ENCODE measurements at regions not wholly inside any gene's neighbourhood (a gene's known extent, or its start where the extent isn't known, plus 50 kb on each side); places are given as distances from the start of the nearest gene placed in this dataset.
"Not testable (repeated sequence)": the region's sequence is repeated elsewhere in the genome, so short reads cannot be mapped to it uniquely, and the experiment has no call there.

DNA sequence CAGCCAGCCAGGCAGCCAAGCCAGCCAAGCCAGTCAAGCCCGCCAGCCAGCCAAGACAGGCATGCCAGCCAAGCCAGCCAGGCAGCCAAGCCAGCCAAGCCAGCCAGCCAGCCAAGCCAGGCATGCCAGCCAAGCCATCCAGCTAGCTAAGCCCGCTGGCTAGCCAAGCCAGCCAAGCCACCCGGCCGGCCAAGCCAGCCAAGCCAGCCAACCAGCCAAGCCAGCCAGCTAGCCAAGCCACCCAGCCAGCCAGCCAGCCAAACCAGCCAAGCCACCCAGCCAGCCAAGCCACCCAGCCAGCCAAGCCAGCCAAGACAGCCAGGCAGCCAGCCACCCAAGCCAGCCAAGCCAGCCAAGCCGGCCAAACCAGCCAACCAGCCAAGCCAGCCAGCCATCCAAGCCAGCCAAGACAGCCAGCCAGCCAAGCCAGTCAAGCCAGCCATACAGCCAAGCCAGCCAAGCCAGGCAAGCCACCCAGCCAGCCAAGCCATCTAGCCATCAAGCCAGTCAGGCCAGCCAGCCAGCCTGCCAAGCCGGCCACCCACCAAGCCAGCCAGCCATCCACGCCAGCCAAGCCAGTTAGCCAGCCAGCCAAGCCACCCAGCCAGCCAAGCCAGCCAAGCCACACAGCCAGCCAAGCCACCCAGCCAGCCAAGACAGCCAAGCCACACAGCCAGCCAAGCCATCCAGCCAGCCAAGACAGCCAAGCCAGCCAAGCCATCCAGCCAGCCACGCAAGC is 349.2 kb upstream of the PLGLB2 start:
- DNase-seq (ENCODE audit: low read depth, low spot score); H3K27ac ChIP-seq (ENCODE audit: low read length); H3K27me3 ChIP-seq (ENCODE audit: control insufficient read depth, insufficient read depth, low read length); H3K4me1 ChIP-seq (ENCODE audit: control insufficient read depth, insufficient read depth, low read length); H3K36me3 ChIP-seq (ENCODE audit: control insufficient read depth, insufficient read depth, low read length); H3K9me3 ChIP-seq (ENCODE audit: control insufficient read depth, insufficient read depth, low read length); H3K4me3 ChIP-seq (ENCODE audit: low read length): not testable (repeated sequence)
- WGBS (ENCODE audit: insufficient coverage, insufficient read length), result no CpG with 5 or more reads among the region's 8 CpGs

DNA sequence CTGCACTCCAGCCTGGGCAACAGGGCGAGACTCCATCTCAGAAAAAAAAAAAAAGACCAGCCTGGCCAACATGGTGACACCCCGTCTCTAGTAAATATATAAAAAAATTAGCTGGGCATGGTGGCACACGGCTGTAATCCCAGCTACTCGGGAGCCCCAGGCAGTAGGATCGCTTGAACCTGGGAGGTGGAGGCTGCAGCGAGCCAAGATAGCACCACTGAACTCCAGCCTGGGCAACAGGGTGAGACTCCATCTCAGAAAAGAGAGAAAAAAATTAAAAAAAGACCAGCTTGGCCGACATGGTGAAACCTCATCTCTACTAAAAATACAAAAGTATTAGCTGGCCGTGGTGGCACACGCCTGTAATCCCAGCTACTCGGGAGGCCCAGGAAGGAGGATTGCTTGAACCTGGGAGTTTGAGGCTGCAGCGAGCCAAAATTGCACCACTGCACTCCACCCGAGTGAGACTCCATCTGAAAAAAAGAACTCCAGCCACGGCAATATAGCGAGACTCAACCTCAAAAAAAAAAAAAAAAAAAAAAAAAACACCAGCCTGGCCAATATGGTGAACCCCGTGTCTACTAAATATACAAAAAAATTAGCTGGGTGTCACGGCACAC is 346.1 kb upstream of the PLGLB2 start:
- H3K27ac ChIP-seq (ENCODE audit: low read length), result no peak overlapping the region
- H3K36me3 ChIP-seq (ENCODE audit: control insufficient read depth, insufficient read depth, low read length), result no peaks in the 10 kb centered on the region
- no peaks in the 10 kb centered on the region for H3K4me1 ChIP-seq (ENCODE audit: control insufficient read depth, insufficient read depth, low read length)
- H3K27me3 ChIP-seq (ENCODE audit: control insufficient read depth, insufficient read depth, low read length), result no peaks in the 10 kb centered on the region
- no CpG with 5 or more reads among the region's 16 CpGs for WGBS (ENCODE audit: insufficient coverage, insufficient read length)
- no peaks in the 10 kb centered on the region for H3K9me3 ChIP-seq (ENCODE audit: control insufficient read depth, insufficient read depth, low read length)
- no peak overlapping the region for H3K4me3 ChIP-seq (ENCODE audit: low read length)
- no peak for DNase-seq (ENCODE audit: low read depth, low spot score)

DNA sequence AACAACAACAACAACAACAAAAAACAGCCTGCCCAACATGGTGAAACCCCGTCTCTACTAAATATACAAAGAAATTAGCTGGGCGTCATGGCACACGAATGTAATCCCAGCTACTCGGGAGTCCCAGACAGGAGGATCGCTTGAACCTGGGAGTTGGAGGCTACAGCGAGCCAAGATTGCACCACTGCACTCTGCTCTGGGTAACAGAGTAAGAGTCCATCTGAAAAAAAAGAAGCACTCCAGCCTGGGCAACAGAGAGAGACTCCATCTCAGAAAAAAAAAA is 344.1 kb upstream of the PLGLB2 start:
- no peak for DNase-seq (ENCODE audit: low read depth, low spot score)
- no CpG with 5 or more reads among the region's 6 CpGs for WGBS (ENCODE audit: insufficient coverage, insufficient read length)
- Histone ChIP-seq H3K27ac (ENCODE audit: low read length) (no peak overlapping the region), H3K36me3 (ENCODE audit: control insufficient read depth, insufficient read depth, low read length) (no peaks in the 10 kb centered on the region), H3K27me3 (ENCODE audit: control insufficient read depth, insufficient read depth, low read length) (no peaks in the 10 kb centered on the region), H3K4me1 (ENCODE audit: control insufficient read depth, insufficient read depth, low read length) (no peaks in the 10 kb centered on the region), H3K4me3 (ENCODE audit: low read length) (no peak overlapping the region), H3K9me3 (ENCODE audit: control insufficient read depth, insufficient read depth, low read length) (no peaks in the 10 kb centered on the region)

DNA sequence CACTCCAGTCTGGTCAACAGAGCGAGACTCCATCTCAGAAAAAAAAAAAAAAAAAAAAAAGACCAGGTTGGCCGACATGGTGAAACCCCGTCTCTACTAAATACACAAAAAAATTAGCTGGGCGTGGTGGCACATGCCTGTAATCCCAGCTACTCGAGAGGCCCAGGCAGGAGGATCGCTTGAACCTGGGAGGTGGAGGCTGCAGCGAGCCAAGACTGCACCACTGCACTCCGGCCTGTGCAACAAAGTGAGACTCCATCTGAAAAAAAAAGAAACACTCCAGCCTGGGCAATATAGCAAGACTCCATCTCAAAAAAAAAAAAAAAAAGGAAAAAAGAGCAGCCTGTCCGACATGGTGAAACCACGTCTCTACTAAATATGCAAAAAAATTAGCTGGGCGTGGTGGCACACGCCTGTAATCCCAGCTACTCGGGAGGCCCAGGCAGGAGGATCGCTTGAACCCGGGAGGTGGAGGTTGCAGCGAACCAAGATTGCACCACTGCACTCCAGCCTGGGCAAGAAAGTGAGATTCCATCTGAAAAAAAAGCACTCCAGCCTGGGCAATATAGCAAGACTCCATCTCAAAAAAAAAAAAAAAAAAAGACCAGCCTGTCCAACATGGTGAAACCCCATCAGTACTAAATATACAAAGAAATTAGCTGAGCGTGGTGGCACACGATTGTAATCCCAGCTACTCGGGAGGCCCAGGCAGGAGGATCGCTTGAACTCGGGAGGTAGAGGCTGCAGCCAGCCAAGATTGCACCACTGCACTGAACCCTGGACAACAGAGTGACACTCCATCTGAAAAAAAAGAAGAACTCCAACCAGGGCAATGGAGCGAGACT is 343.3 kb upstream of the PLGLB2 start:
- H3K9me3 ChIP-seq (ENCODE audit: control insufficient read depth, insufficient read depth, low read length); H3K4me3 ChIP-seq (ENCODE audit: low read length); H3K36me3 ChIP-seq (ENCODE audit: control insufficient read depth, insufficient read depth, low read length); H3K27ac ChIP-seq (ENCODE audit: low read length); H3K27me3 ChIP-seq (ENCODE audit: control insufficient read depth, insufficient read depth, low read length); H3K4me1 ChIP-seq (ENCODE audit: control insufficient read depth, insufficient read depth, low read length); DNase-seq (ENCODE audit: low read depth, low spot score): not testable (repeated sequence)
- no CpG with 5 or more reads among the region's 22 CpGs for WGBS (ENCODE audit: insufficient coverage, insufficient read length)

GRCh38 chr2:87405531-87406216 is 342.2 kb upstream of the PLGLB2 start:
- H3K4me1 ChIP-seq (ENCODE audit: control insufficient read depth, insufficient read depth, low read length); H3K4me3 ChIP-seq (ENCODE audit: low read length); H3K27me3 ChIP-seq (ENCODE audit: control insufficient read depth, insufficient read depth, low read length); H3K9me3 ChIP-seq (ENCODE audit: control insufficient read depth, insufficient read depth, low read length); H3K27ac ChIP-seq (ENCODE audit: low read length); H3K36me3 ChIP-seq (ENCODE audit: control insufficient read depth, insufficient read depth, low read length); DNase-seq (ENCODE audit: low read depth, low spot score): not testable (repeated sequence)
- WGBS (ENCODE audit: insufficient coverage, insufficient read length), result no CpG with 5 or more reads among the region's 6 CpGs

DNA sequence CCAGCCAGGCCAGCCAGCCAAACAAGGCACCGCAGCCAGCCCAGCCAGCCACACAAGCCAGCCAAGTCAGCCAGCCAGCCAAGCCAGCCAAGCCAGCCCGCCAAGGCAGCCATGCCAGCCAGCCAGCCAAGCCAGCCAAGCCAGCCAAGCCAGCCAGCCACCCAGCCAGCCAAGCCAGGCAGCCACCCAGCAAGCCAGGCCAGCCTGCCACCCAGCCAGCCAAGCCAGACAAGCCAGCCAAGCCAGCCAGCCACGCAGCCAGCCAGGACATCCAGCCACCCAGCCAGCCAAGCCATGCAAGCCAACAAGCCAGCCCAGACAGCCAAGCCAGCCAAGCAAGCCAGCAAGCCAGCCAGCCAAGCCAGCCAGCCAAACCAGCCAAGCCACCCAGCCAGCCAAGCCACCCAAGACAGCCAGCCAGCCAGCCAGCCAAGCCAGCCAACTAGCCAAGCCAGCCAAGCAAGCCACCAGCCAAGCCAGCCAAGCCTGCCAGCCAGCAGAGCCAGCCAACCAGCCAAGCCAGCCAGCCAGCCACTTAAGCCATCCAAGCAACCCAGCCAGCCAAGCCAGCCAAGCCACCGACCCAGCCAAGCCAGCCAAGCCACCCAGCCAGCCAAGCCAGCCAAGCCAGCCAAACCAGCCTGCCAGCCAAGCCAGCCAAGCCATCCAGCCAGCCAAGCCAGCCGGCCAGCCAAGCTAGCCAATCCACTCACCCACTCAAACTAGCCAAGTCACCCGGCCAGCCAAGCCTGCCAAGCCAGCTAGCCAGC is 341.3 kb upstream of the PLGLB2 start:
- DNase-seq (ENCODE audit: low read depth, low spot score); H3K4me3 ChIP-seq (ENCODE audit: low read length); H3K27ac ChIP-seq (ENCODE audit: low read length); H3K9me3 ChIP-seq (ENCODE audit: control insufficient read depth, insufficient read depth, low read length); H3K27me3 ChIP-seq (ENCODE audit: control insufficient read depth, insufficient read depth, low read length); H3K4me1 ChIP-seq (ENCODE audit: control insufficient read depth, insufficient read depth, low read length); H3K36me3 ChIP-seq (ENCODE audit: control insufficient read depth, insufficient read depth, low read length): not testable (repeated sequence)
- WGBS (ENCODE audit: insufficient coverage, insufficient read length), result no CpG with 5 or more reads among the region's 6 CpGs

DNA sequence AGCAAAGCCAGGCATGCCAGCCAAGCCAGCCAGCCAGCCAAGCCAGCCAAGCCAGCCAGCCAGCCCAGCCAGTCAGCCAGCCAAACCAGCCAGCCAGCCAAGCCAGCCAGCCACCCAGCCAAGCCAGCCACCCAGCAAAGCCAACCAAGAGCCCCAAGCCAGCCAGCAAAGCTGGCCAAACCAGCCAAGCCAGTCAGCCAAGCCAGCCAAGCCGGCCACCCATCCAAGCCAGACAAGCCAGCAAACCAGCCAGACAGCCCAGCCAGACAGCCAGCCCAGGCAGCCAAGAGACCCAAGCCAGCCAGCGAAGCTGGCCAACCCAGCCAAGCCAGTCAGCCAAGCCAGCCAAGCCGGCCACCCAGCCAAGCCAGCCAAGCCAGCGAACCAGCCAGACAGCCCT is 338.3 kb upstream of the PLGLB2 start:
- H3K27ac ChIP-seq (ENCODE audit: low read length); DNase-seq (ENCODE audit: low read depth, low spot score); H3K9me3 ChIP-seq (ENCODE audit: control insufficient read depth, insufficient read depth, low read length); H3K27me3 ChIP-seq (ENCODE audit: control insufficient read depth, insufficient read depth, low read length); H3K36me3 ChIP-seq (ENCODE audit: control insufficient read depth, insufficient read depth, low read length); H3K4me1 ChIP-seq (ENCODE audit: control insufficient read depth, insufficient read depth, low read length); H3K4me3 ChIP-seq (ENCODE audit: low read length): not testable (repeated sequence)
- no CpG with 5 or more reads among the region's 4 CpGs for WGBS (ENCODE audit: insufficient coverage, insufficient read length)

DNA sequence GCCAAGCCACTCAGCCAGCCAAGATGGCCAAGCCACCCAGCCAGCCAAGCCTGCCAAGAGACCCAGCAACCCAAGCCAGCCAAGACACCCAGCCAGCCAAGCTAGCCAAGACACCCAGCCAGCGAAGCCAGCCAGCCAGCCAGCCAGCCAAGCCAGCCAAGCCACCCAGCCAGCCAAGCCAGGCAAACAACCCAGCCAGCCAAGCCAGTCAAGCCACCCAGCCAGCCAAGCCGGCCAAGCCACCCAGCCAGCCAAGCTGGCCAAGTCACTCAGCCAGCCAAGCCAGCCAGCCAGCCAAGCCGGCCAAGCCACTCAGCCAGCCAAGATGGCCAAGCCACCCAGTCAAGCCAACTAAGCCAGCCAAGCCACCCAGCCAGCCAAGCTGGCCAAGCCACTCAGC is 337.5 kb upstream of the PLGLB2 start:
- not testable (repeated sequence) for H3K9me3 ChIP-seq (ENCODE audit: control insufficient read depth, insufficient read depth, low read length); H3K4me3 ChIP-seq (ENCODE audit: low read length); H3K27ac ChIP-seq (ENCODE audit: low read length); H3K27me3 ChIP-seq (ENCODE audit: control insufficient read depth, insufficient read depth, low read length); DNase-seq (ENCODE audit: low read depth, low spot score); H3K36me3 ChIP-seq (ENCODE audit: control insufficient read depth, insufficient read depth, low read length); H3K4me1 ChIP-seq (ENCODE audit: control insufficient read depth, insufficient read depth, low read length)
- WGBS (ENCODE audit: insufficient coverage, insufficient read length), result no CpG with 5 or more reads among the region's 3 CpGs

- not testable (repeated sequence) for H3K9me3 ChIP-seq (ENCODE audit: control insufficient read depth, insufficient read depth, low read length); DNase-seq (ENCODE audit: low read depth, low spot score); H3K4me3 ChIP-seq (ENCODE audit: low read length); H3K4me1 ChIP-seq (ENCODE audit: control insufficient read depth, insufficient read depth, low read length); H3K27me3 ChIP-seq (ENCODE audit: control insufficient read depth, insufficient read depth, low read length); H3K36me3 ChIP-seq (ENCODE audit: control insufficient read depth, insufficient read depth, low read length); H3K27ac ChIP-seq (ENCODE audit: low read length)
- WGBS (ENCODE audit: insufficient coverage, insufficient read length), result no CpG with 5 or more reads among the region's 7 CpGs
Observed at GRCh38 chr2:87412036-87412820, 335.7 kb upstream of the PLGLB2 start.

All from iPS DF 6.9 (cell line).